ENCODE measurements at regions not wholly inside any gene's neighbourhood (a gene's known extent, or its start where the extent isn't known, plus 50 kb on each side); places are given as distances from the start of the nearest gene placed in this dataset.

DNA sequence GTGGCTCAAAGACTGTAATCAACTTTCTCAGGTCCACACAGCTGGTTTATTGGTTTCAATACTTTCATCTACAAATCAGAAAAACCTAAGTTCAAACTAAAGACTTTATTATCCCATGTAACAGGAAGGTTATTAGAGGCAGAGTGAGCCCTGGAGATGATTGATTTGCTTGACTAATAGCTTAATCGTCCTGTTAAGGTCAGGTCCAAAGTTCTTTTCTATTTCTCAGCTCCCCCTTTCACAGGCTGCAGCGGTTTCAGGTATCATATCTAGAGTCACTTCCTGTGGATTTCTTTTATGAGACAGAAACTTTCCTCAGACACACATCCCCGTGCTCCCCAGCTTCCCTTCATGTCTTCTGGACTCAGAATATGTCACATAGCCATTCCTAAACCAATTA is 166.4 kb downstream of the PRELID2 start:
- TF ChIP-seq, protein P1, sequence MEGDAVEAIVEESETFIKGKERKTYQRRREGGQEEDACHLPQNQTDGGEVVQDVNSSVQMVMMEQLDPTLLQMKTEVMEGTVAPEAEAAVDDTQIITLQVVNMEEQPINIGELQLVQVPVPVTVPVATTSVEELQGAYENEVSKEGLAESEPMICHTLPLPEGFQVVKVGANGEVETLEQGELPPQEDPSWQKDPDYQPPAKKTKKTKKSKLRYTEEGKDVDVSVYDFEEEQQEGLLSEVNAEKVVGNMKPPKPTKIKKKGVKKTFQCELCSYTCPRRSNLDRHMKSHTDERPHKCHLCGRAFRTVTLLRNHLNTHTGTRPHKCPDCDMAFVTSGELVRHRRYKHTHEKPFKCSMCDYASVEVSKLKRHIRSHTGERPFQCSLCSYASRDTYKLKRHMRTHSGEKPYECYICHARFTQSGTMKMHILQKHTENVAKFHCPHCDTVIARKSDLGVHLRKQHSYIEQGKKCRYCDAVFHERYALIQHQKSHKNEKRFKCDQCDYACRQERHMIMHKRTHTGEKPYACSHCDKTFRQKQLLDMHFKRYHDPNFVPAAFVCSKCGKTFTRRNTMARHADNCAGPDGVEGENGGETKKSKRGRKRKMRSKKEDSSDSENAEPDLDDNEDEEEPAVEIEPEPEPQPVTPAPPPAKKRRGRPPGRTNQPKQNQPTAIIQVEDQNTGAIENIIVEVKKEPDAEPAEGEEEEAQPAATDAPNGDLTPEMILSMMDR (optimal IDR thresholded peaks at IDR 0.05 in 1 of 3, IDR thresholded peaks at IDR 0.05 in 1 of 3, conservative IDR thresholded peaks at IDR 0.05 in 1 of 3; ENCODE audit: extremely low read depth in 1 of 3, insufficient read depth in 2 of 3, low read length in 3 of 3): no peak
- TF ChIP-seq EZH2 (IDR thresholded peaks at IDR 0.05; ENCODE audit: low read length): no peak
- Histone ChIP-seq H3K4me3 (ENCODE audit: control insufficient read depth in 2 of 3, extremely low read depth in 1 of 3, insufficient read depth in 2 of 3, low read depth in 1 of 3, low read length in 3 of 3) (no peak overlapping the region), H2AFZ (ENCODE audit: control insufficient read depth, low read length) (no peak overlapping the region), H3K27ac (ENCODE audit: control insufficient read depth, insufficient read depth, low read length) (no peak overlapping the region), H3K4me1 (ENCODE audit: control insufficient read depth, extremely low read depth, insufficient read depth, low read length) (no peaks in the 10 kb centered on the region), H3K9me1 (ENCODE audit: control insufficient read depth, extremely low read depth, insufficient read depth, low read length) (no peaks in the 10 kb centered on the region), H3K79me2 (ENCODE audit: control insufficient read depth, insufficient read depth, low read length) (no peaks in the 10 kb centered on the region), H3K4me2 (ENCODE audit: control insufficient read depth, extremely low read depth, insufficient read depth, low read depth, low read length) (no peak overlapping the region), H3K36me3 (ENCODE audit: control insufficient read depth in 2 of 2, extremely low read depth in 1 of 2, insufficient read depth in 2 of 2, low read length in 2 of 2) (no peaks in the 10 kb centered on the region), H3K9ac (ENCODE audit: control insufficient read depth, extremely low read depth, insufficient read depth, low read length) (no peak overlapping the region), H3K9me3 (ENCODE audit: control insufficient read depth, low read depth, low read length) (no peaks in the 10 kb centered on the region), H4K20me1 (ENCODE audit: control insufficient read depth, extremely low read depth, insufficient read depth, low read length) (no peaks in the 10 kb centered on the region), H3K27me3 (ENCODE audit: control insufficient read depth, extremely low read depth, insufficient read depth, low read length) (no peaks in the 10 kb centered on the region)
- DNase-seq (ENCODE audit: low read depth, low spot score): no peak
- dilution Hi-C loops (cut with MboI; ENCODE audit: extremely low pct_ligation_motif_present, low sequenced_read_pairs): no loop called here
- no peak for FAIRE-seq

DNA sequence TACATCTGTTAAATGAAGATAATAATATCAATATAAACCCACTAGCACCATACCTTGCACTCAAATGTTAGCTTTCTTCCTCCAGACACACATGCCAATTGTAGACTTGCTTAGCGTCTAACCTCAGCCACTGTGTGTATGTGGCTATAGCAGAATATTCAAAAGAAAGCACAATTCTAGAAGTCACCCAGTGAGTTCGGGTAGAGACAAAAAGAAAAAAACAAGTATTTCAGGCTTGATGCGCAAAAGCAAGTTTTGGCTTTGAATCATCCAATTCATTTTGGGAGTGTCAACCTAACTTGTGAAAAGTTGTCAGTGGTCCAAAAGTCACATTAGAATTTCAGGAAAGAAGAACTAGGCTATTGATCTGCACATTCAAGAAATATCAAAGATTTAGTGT is 167.4 kb downstream of the PRELID2 start:
- dilution Hi-C loops (cut with MboI; ENCODE audit: extremely low pct_ligation_motif_present, low sequenced_read_pairs): no loop called here
- no peaks in the 10 kb centered on the region for H3K36me3 ChIP-seq (ENCODE audit: control insufficient read depth in 2 of 2, extremely low read depth in 1 of 2, insufficient read depth in 2 of 2, low read length in 2 of 2)
- no peak overlapping the region for H3K9ac ChIP-seq (ENCODE audit: control insufficient read depth, extremely low read depth, insufficient read depth, low read length)
- H3K9me3 ChIP-seq (ENCODE audit: control insufficient read depth, low read depth, low read length): no peaks in the 10 kb centered on the region
- no peak overlapping the region for H3K4me2 ChIP-seq (ENCODE audit: control insufficient read depth, extremely low read depth, insufficient read depth, low read depth, low read length)
- no peaks in the 10 kb centered on the region for H3K4me1 ChIP-seq (ENCODE audit: control insufficient read depth, extremely low read depth, insufficient read depth, low read length)
- no peaks in the 10 kb centered on the region for H4K20me1 ChIP-seq (ENCODE audit: control insufficient read depth, extremely low read depth, insufficient read depth, low read length)
- H3K79me2 ChIP-seq (ENCODE audit: control insufficient read depth, insufficient read depth, low read length): no peaks in the 10 kb centered on the region
- H2AFZ ChIP-seq (ENCODE audit: control insufficient read depth, low read length): no peak overlapping the region
- H3K9me1 ChIP-seq (ENCODE audit: control insufficient read depth, extremely low read depth, insufficient read depth, low read length): no peaks in the 10 kb centered on the region
- FAIRE-seq (no peak), DNase-seq (ENCODE audit: low read depth, low spot score) (no peak)
- no peaks in the 10 kb centered on the region for H3K27me3 ChIP-seq (ENCODE audit: control insufficient read depth, extremely low read depth, insufficient read depth, low read length)
- H3K27ac ChIP-seq (ENCODE audit: control insufficient read depth, insufficient read depth, low read length): no peak overlapping the region
- TF ChIP-seq EZH2 (IDR thresholded peaks at IDR 0.05; ENCODE audit: low read length): no peak
- TF ChIP-seq, protein P1 (optimal IDR thresholded peaks at IDR 0.05 in 1 of 3, IDR thresholded peaks at IDR 0.05 in 1 of 3, conservative IDR thresholded peaks at IDR 0.05 in 1 of 3; ENCODE audit: extremely low read depth in 1 of 3, insufficient read depth in 2 of 3, low read length in 3 of 3): no peak
- no peak overlapping the region for H3K4me3 ChIP-seq (ENCODE audit: control insufficient read depth in 2 of 3, extremely low read depth in 1 of 3, insufficient read depth in 2 of 3, low read depth in 1 of 3, low read length in 3 of 3)

Measured in keratinocyte (primary cell).